WTC11 (cell line): ENCODE measurements at regions not wholly inside any gene's neighbourhood (a gene's known extent, or its start where the extent isn't known, plus 50 kb on each side); places are given as distances from the start of the nearest gene placed in this dataset.
A peak's percentile ranks its signal among the peaks of the same experiment; 100 is the strongest.

Source experiments
- ATAC-seq: fragments of 200-7000 bp; cut with Tn5 transposase; 2 replicates; pipeline ENCODE4 v1.10.0; 2021; ENCODE audit warnings: mild to moderate bottlenecking, moderate library complexity
- CTCF ChIA-PET: fragments of 300-600 bp; sonication (Branson Sonifier 250); formaldehyde crosslinking; loops from one replicate; lab custom pipeline; 2021; ENCODE audit warnings: antibody characterized with exemption; lab: Charles Lee
- POLR2A ChIA-PET: fragments of 350-600 bp; sonication (Branson Sonifier 250); formaldehyde crosslinking; loops from one replicate; lab custom pipeline; 2021; ENCODE audit warnings: antibody characterized with exemption; lab: Charles Lee
- DNase-seq: peaks from one replicate; pipeline ENCODE4 v3.0.0; 2021; ENCODE audit warnings: low spot score
- H3K27ac Mint-ChIP-seq: 2 replicates; pipeline ENCODE4 v1.8.0; 2021; ENCODE audit warnings: mixed read lengths
- H3K27me3 Mint-ChIP-seq: 2 replicates; pipeline ENCODE4 v1.8.0; 2021; ENCODE audit warnings: low read depth, mild to moderate bottlenecking, moderate library complexity, mixed read lengths
- H3K36me3 Mint-ChIP-seq: 2 replicates; pipeline ENCODE4 v1.8.0; 2021; ENCODE audit warnings: mixed read lengths
- H3K4me1 Mint-ChIP-seq: 2 replicates; pipeline ENCODE4 v1.8.0; 2022; ENCODE audit warnings: mixed read lengths
- H3K4me3 Mint-ChIP-seq: 2 replicates; pipeline ENCODE4 v1.8.0; 2021; ENCODE audit warnings: mild to moderate bottlenecking, moderate library complexity, mixed read lengths
- H3K9me3 Mint-ChIP-seq: 2 replicates; pipeline ENCODE4 v1.8.0; 2021; ENCODE audit warnings: mixed read lengths
- ATF1 ChIP-seq: sonication (generic); formaldehyde crosslinking; IDR thresholded peaks from 2 replicates; pipeline ENCODE4 v1.8.1; 2023; ENCODE audit warnings: mild to moderate bottlenecking, moderate library complexity, missing genetic modification reagents
- ATF3 ChIP-seq: sonication (generic); formaldehyde crosslinking; conservative IDR thresholded peaks from 2 replicates; pipeline ENCODE4 v1.8.1; 2022; ENCODE audit warnings: mild to moderate bottlenecking, missing genetic modification reagents
- CREM ChIP-seq: sonication (generic); formaldehyde crosslinking; IDR thresholded peaks from 2 replicates; pipeline ENCODE4 v1.8.1; 2022; ENCODE audit warnings: mild to moderate bottlenecking, missing genetic modification reagents, moderate library complexity
- E2F4 ChIP-seq: sonication (generic); formaldehyde crosslinking; IDR thresholded peaks from 2 replicates; pipeline ENCODE4 v1.8.1; 2022; ENCODE audit warnings: low read depth, mild to moderate bottlenecking, moderate library complexity, missing genetic modification reagents, borderline replicate concordance
- ESRRA ChIP-seq: sonication (generic); formaldehyde crosslinking; IDR thresholded peaks from 2 replicates; pipeline ENCODE4 v1.8.1; 2022; ENCODE audit warnings: mild to moderate bottlenecking, missing genetic modification reagents, borderline replicate concordance
- GABPB1 ChIP-seq: sonication (generic); formaldehyde crosslinking; IDR thresholded peaks from 2 replicates; pipeline ENCODE4 v1.8.1; 2023; ENCODE audit warnings: mild to moderate bottlenecking, missing genetic modification reagents
- JUN ChIP-seq: sonication (generic); formaldehyde crosslinking; IDR thresholded peaks from 2 replicates; pipeline ENCODE4 v1.8.0; 2023; ENCODE audit warnings: mild to moderate bottlenecking, missing genetic modification reagents
- KAT7 ChIP-seq: sonication (generic); formaldehyde crosslinking; IDR thresholded peaks from 2 replicates; pipeline ENCODE4 v1.8.1; 2023; ENCODE audit warnings: missing genetic modification reagents, mild to moderate bottlenecking, borderline replicate concordance
- MYBL2 ChIP-seq: sonication (generic); formaldehyde crosslinking; IDR thresholded peaks from 2 replicates; pipeline ENCODE4 v1.8.1; 2023; ENCODE audit warnings: mild to moderate bottlenecking, moderate library complexity, missing genetic modification reagents
- OVOL2 ChIP-seq: fragments of 250-450 bp; sonication (Bioruptor Pico); IDR thresholded peaks from 2 replicates; pipeline ENCODE4 v1.9.0; 2021; ENCODE audit warnings: mild to moderate bottlenecking, borderline replicate concordance
- SMAD3 ChIP-seq: sonication (generic); formaldehyde crosslinking; IDR thresholded peaks from 2 replicates; pipeline ENCODE4 v1.8.0; 2022; ENCODE audit warnings: missing genetic modification reagents, mild to moderate bottlenecking, borderline replicate concordance
- SOX15 ChIP-seq: fragments of 250-450 bp; sonication (Bioruptor Pico); IDR thresholded peaks from 2 replicates; pipeline ENCODE4 v1.9.0; 2021; ENCODE audit warnings: mild to moderate bottlenecking
- TCF7 ChIP-seq: sonication (generic); formaldehyde crosslinking; IDR thresholded peaks from 2 replicates; pipeline ENCODE4 v1.8.0; 2022; ENCODE audit warnings: mild to moderate bottlenecking, low read depth, missing genetic modification reagents, moderate library complexity
- TEAD1 ChIP-seq: sonication (generic); formaldehyde crosslinking; IDR thresholded peaks from 2 replicates; pipeline ENCODE4 v1.8.0; 2022; ENCODE audit warnings: mild to moderate bottlenecking, missing genetic modification reagents
- TP53 ChIP-seq: sonication (generic); formaldehyde crosslinking; IDR thresholded peaks from 2 replicates; pipeline ENCODE4 v1.8.1; 2023; ENCODE audit warnings: mild to moderate bottlenecking, missing genetic modification reagents
- ZMAT4 ChIP-seq: fragments of 250-450 bp; sonication (Bioruptor Pico); IDR thresholded peaks from 2 replicates; pipeline ENCODE4 v1.9.0; 2021; ENCODE audit warnings: mild to moderate bottlenecking
- ZNF219 ChIP-seq: sonication (generic); formaldehyde crosslinking; IDR thresholded peaks from 2 replicates; pipeline ENCODE4 v1.8.0; 2023; ENCODE audit warnings: missing genetic modification reagents, mild to moderate bottlenecking, borderline replicate concordance
- ZNF396 ChIP-seq: fragments of 250-450 bp; sonication (Bioruptor Pico); IDR thresholded peaks from 2 replicates; pipeline ENCODE4 v1.8.0; 2021; ENCODE audit warnings: mild to moderate bottlenecking, moderate library complexity, borderline replicate concordance
- ZNF416 ChIP-seq: fragments of 250-450 bp; sonication (Bioruptor Pico); IDR thresholded peaks from 2 replicates; pipeline ENCODE4 v1.9.0; 2021; ENCODE audit warnings: mild to moderate bottlenecking, inconsistent platforms
- ZNF671 ChIP-seq: fragments of 250-450 bp; sonication (Bioruptor Pico); IDR thresholded peaks from 2 replicates; pipeline ENCODE4 v1.8.0; 2021; ENCODE audit warnings: mild to moderate bottlenecking
- ZSCAN18 ChIP-seq: fragments of 250-450 bp; sonication (Bioruptor Pico); IDR thresholded peaks from 2 replicates; pipeline ENCODE4 v2.1.2; 2022; ENCODE audit warnings: mild to moderate bottlenecking, moderate library complexity
- TF ChIP-seq, protein P1 (sequence below): sonication (generic); formaldehyde crosslinking; IDR thresholded peaks from 2 replicates; pipeline ENCODE4 v1.8.1; 2023; ENCODE audit warnings: mild to moderate bottlenecking, missing genetic modification reagents, moderate library complexity
- TF ChIP-seq, protein P2 (sequence below): sonication (generic); formaldehyde crosslinking; IDR thresholded peaks from 2 replicates; pipeline ENCODE4 v1.8.1; 2022; ENCODE audit warnings: missing genetic modification reagents, borderline replicate concordance

DNA sequence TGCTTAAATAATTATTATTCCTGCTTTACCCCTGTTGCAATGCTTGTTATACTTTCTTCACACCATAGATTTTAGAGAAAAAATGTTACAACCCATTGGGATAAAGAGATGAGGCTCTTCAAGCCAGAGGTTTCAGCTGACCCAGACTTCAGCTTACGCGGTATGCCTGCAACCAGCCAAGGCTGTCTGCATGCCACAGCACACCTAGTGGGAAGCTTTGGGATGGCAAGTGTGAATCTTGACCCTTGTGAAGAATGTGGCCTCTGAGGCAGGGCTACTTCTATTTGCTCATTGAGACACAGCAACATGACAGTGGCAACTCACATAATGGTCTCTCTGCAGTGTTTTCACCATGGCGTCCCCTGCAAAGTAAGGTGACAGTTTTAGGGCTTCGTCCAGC lies 193.9 kb upstream of the PIRT start:
- H3K4me1 Mint-ChIP-seq, result peaks cover 3% of the 10 kb centered on the region
- ATAC-seq, result peak; percentile 81
- H3K27me3 Mint-ChIP-seq, result 0 out of 2 replicates have a peak, but pooled peaks cover 3% of the 10 kb centered on the region
- DNase-seq, result peak; percentile 30
- ChIA-PET POLR2A (no interaction called here), CTCF (interaction anchor here (0.7 to 0.8 kb wide), 2 partner anchors 90 to 113 kb away, joined by 3 read pairs; no protein-coding TSS in a partner anchor)
- H3K4me3 Mint-ChIP-seq, result no peak overlapping the region
- H3K36me3 Mint-ChIP-seq, result peaks cover 48% of the 10 kb centered on the region
- H3K27ac Mint-ChIP-seq, result no peak overlapping the region
- TF ChIP-seq, protein P1, sequence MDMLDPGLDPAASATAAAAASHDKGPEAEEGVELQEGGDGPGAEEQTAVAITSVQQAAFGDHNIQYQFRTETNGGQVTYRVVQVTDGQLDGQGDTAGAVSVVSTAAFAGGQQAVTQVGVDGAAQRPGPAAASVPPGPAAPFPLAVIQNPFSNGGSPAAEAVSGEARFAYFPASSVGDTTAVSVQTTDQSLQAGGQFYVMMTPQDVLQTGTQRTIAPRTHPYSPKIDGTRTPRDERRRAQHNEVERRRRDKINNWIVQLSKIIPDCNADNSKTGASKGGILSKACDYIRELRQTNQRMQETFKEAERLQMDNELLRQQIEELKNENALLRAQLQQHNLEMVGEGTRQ (CRISPR knock-in tag), result no peak
- TF ChIP-seq SOX15 (CRISPR knock-in tag) (no peak), ZMAT4 (CRISPR knock-in tag) (no peak), ESRRA (CRISPR knock-in tag) (no peak), ZNF219 (CRISPR knock-in tag) (no peak), SMAD3 (CRISPR knock-in tag) (no peak), ZNF416 (CRISPR knock-in tag) (no peak), OVOL2 (CRISPR knock-in tag) (no peak), TCF7 (CRISPR knock-in tag) (no peak), ZNF396 (no peak), TEAD1 (CRISPR knock-in tag) (no peak), TP53 (CRISPR knock-in tag) (no peak), JUN (no peak), CREM (CRISPR knock-in tag) (no peak), MYBL2 (no peak), GABPB1 (CRISPR knock-in tag) (no peak), ZNF671 (CRISPR knock-in tag) (no peak), ATF3 (CRISPR knock-in tag) (no peak)
- TF ChIP-seq, protein P2, sequence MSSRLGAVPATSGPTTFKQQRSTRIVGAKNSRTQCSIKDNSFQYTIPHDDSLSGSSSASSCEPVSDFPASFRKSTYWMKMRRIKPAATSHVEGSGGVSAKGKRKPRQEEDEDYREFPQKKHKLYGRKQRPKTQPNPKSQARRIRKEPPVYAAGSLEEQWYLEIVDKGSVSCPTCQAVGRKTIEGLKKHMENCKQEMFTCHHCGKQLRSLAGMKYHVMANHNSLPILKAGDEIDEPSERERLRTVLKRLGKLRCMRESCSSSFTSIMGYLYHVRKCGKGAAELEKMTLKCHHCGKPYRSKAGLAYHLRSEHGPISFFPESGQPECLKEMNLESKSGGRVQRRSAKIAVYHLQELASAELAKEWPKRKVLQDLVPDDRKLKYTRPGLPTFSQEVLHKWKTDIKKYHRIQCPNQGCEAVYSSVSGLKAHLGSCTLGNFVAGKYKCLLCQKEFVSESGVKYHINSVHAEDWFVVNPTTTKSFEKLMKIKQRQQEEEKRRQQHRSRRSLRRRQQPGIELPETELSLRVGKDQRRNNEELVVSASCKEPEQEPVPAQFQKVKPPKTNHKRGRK, result no peak
- peaks cover 69% of the 10 kb centered on the region for H3K9me3 Mint-ChIP-seq

GRCh38 chr17:11029791-11030190 lies 191.9 kb upstream of the PIRT start:
- DNase-seq, result no peak
- H3K4me3 Mint-ChIP-seq, result no peak overlapping the region
- ChIA-PET POLR2A (no interaction called here), CTCF (no interaction called here)
- no peak for ATAC-seq
- peaks cover 50% of the 10 kb centered on the region for H3K36me3 Mint-ChIP-seq
- peaks cover 3% of the 10 kb centered on the region for H3K4me1 Mint-ChIP-seq
- no peak for TF ChIP-seq KAT7 (CRISPR knock-in tag)
- TF ChIP-seq ZSCAN18, result no peak
- TF ChIP-seq E2F4 (CRISPR knock-in tag), result no peak
- TF ChIP-seq ATF1 (CRISPR knock-in tag), result no peak
- H3K9me3 Mint-ChIP-seq, result peaks cover 73% of the 10 kb centered on the region
- H3K27ac Mint-ChIP-seq, result no peak overlapping the region
- H3K27me3 Mint-ChIP-seq, result 0 out of 2 replicates have a peak, but pooled peaks cover 5% of the 10 kb centered on the region
